HG03354 (cell line): ENCODE measurements at regions not wholly inside any gene's neighbourhood (a gene's known extent, or its start where the extent isn't known, plus 50 kb on each side); places are given as distances from the start of the nearest gene placed in this dataset.
"Not testable (repeated sequence)": the region's sequence is repeated elsewhere in the genome, so short reads cannot be mapped to it uniquely, and the experiment has no call there.

ENCODE experiments used
- ATAC-seq: cut with Tn5 transposase; IDR thresholded peaks from one replicate; pipeline ENCODE4 v1.9.1; 2021; ENCODE audit warnings: mild to moderate bottlenecking; ENCODE audit not compliant: unreplicated experiment, poor library complexity, severe bottlenecking

DNA sequence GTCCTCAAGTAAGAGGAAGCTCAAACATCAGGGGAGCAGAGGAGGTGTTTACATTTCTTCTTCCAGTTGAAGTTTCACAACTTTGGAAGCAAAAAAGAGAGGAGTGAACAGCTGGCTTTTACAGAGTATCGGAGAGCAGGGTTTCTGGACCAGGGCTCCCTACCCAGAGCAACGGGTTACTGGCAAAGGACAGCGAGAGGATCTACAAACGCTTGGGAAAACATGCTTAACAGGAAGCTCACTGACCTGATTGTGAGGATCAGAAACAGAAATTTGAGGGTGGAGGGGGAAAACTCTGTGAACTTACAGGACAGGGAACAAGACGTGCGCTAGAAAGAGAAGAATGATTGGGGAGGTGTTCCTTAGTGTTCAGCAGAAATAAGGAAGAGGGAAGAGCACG is 85.7 kb upstream of the TAB2 start:
- ATAC-seq: no peak

DNA sequence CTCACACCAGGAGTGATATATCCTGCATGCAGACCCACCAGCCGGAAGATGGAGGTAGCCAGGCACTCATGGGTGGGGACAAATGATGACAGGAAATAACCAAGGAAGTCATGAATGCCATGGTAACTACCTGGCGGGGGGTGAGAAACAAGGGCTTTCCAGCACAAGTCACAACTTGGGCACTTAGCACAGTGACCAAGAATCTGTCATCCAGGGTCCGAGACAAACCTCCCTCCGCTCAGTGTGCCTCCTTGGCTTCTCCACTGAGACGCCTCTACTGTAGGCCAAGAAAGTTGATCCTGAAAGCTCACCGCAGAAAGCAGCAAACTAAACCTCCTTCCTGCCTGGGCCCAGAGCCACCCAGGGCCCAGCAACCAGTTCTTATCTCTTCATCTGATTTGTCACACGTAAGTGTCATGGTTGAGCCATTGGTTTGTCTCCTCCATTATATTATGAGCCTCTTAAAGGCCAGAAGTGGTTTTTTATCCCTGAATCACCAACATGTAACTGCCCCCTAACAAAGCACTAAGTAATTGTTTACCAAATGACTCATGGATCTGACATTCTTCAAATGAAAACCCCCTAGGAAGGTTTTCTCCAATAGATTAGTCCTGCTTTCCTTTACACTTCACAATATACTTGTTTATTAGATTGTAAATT is 84.3 kb upstream of the TAB2 start:
- no peak for ATAC-seq

- no peak for ATAC-seq
These were observed 83.2 kb upstream of the TAB2 start for GRCh38 chr6:149234051-149234962.

DNA sequence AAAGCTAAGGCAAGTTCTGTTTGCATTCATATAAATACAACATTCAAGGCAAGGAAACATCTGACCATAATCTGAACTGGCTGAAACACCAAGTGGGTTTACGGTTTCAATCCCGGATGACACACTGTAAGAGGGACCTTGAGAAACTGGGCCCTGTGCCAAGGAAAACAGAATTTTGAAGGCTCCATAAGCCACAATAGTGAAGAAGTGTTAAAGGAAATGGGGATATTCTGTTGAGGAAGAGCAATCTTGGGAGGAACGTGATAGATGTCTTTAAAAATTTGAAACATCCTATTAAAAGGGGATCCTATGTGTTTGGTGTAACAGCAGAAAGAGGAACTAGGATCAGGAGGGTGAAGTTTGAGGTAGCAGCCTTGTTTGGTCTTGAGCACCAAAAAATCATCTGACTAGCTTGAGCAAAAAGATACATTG is 82.4 kb upstream of the TAB2 start:
- ATAC-seq: peak; percentile 90

DNA sequence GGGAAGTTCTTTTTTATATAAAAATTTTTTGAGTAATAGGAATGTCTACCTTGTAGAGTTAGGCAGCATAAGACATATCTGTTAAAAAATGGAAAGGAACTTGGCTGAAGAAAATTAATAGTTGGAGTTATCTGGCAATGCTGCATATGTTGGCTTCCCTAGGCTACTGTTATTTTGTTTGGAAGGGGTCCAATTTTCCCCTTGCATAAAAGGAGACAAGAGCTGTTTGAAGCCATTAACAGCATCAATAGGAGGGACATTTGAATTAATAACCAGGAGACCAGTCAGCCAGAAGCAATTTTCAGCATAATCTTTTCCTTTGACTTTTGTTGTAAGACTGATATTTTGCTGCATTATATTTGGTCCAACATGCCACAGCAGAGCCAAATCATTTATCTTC is 80.9 kb upstream of the TAB2 start:
- ATAC-seq: no peak

DNA sequence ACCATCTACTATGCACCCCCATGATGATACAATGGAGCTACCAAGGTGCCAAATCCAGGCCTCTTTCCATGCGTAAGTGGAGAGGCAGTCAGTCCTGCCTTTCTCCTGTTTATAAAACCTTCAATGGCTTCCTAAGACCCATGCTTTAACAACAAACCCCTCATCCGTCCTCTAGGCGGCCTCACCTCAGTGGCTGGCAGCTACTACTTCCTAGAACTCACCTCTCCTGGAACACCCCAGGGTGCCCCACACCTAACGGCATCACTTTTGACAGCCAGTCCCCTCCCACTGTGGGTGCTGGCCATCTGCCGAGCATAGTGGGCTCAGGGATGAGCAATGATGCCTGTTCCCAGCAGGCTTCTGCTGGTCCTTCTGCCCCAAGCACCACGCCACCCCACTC is 80.0 kb upstream of the TAB2 start:
- no peak for ATAC-seq

DNA sequence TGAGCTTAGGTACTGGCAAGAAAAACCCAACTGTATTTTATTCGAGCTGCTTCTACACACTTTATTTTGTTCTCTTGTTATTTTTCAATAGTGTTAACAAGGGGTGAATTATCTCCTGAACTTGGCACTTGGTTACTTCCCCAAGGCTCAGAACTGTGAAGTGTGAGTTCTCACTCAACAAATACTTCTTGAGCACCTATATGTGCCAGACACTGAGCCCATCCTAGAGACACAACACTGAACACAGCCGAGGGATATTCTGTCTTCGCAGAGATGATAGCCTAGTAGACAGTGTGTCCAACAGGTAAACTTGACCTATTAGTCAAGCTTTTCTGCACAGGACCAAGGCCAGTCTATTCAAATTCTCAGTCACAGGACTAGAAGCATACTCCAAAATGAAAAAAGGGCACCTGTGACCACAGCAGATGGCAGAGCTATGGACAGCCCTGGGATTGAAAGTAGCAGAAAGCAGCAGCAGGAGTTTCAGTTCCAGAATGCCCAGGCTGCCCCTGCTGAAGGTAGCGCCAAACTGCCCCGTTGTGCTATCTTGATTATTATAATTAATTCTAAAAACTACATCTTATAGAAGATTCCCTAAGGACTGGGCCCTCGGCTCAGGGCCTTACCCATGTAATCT is 77.8 kb upstream of the TAB2 start:
- no peak for ATAC-seq

DNA sequence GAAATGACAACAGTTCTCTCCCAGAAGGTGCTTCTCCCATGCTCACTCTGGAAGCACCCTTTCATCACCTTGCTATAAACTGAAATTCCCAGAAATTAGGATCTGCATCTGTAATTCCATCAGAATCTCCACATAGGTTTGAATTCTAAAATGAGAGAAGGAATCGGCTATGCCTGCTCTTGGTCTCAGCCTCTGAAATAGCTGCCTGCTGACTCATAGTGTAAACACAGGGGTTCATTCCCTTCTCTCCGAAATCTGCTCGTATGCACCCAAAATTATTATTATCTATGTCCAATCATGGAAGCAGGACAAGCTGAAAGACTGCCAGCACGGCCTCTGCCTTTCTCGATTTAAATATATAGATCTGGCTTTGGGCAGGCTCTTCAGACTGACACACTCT is 74.6 kb upstream of the TAB2 start:
- ATAC-seq: no peak

GRCh38 chr6:149244105-149244504 is 73.4 kb upstream of the TAB2 start:
- no peak for ATAC-seq

DNA sequence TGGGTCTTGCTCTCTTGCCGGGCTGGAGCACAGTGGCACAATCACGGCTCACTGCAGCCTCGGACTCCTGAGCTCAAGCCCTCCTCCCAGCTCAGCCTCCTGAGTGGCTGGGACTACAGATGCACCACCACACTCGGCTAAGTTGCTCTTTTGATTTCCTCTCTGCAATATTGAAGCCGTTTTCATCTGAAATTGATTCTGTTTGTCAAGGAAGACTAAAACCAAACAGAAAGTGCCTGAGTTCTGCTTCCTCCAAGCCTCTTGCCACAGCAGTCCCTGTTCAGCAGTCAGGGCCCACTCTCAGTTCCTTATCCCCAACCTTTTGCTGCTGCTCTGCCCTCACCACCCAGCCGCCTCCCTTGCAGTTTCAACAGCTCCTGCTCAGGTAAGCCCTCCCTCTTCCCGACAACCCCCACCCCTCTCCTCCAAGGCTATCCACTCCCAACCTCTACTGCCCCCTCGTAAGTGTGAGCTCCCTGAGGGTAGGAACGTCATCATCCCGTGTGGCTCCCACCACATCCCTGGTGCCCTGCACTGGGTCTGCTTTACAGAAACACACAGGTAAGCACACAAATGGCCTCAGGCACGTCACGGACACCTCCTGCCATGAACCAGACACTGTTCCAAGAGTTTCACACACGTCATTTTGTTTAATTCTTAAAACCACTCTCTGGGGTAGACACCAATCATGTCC is 70.7 kb upstream of the TAB2 start:
- ATAC-seq: peak; percentile 94

DNA sequence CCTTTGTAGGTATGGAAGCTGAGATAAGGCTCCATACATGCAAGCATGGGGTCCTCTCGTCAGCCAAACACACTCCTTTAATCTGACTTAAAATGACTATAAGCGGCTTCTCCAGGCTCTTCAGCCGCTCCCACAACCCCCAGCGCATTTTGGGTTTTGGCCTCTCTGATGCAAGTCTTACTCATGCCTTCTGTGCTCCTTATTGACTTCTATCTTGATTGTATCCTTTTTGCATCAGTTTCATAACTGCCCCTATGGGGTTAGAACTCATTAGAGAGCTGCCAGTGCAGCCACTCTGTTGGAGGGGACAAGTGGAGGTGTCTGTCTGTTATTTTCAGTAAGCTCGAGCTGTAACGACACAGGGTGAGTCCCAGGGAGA is 70.1 kb upstream of the TAB2 start:
- no peak for ATAC-seq

- not testable (repeated sequence) for ATAC-seq
These were observed 69.2 kb upstream of the TAB2 start for GRCh38 chr6:149248263-149248662.

GRCh38 chr6:149248693-149249369 is 68.7 kb upstream of the TAB2 start:
- ATAC-seq: no peak

DNA sequence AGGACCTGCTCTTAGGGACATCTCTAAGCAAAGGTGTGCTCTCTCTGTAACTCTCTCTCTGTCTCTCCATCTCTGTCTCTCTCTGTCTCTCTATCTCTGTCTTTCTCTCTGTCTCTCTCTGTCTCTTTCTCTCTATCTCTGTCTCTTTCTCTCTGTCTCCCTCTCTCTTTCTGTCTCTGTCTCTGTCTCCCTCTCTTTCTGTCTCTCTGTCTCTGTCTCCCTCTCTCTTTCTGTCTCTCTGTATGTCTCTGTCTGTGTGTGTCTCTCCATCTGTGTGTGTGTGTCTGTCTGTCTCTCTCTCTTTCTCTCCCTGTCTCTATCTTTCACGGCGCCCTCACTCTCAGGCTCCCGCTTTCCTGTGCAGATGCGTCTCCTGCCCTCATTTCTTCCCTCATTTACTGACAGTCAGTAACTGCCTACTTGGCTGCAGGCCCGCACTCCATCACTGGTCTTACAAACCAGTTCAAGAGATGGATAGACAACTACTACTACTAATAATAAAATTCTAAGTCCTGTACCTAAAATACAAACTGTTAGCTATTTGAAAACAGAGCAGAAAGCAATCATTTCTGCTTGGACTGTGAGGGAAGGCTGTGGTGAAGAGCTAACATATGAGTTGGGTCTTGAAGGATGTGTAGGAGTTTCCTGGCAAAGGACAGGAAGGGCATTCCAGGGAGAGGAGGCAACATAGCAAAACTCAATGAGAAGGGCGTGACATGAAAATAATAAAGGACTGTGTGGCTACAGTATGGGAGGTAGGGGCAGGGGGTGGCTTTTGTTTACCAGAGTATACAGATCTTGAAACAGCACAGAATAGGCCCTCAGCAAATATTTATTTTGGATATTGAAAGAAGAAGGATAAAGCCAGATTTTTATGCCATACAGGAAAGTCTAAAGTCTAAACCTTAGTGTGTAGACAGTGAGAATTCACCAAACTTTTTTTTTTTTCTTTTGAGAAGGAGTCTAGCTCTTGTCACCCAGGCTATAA is 67.8 kb upstream of the TAB2 start:
- no peak for ATAC-seq

DNA sequence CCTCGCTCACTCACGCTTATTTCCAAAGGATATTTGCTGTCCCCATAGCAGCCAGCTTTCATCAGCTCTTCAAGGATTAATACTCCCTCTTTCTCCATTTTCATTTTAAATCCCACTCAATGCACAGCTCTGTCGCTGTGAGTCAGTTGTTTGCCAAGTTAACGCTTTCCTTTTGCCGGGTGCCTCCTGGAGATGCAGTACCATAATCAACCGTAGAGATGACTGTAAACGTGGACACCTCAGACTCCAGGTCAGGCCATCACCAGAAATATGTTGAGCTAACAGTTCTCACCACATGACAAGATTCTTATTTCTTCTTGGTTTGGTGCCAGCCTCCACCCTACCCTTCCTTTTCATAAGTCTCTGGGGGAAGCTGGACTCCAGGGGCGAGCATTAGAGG is 66.6 kb upstream of the TAB2 start:
- no peak for ATAC-seq

DNA sequence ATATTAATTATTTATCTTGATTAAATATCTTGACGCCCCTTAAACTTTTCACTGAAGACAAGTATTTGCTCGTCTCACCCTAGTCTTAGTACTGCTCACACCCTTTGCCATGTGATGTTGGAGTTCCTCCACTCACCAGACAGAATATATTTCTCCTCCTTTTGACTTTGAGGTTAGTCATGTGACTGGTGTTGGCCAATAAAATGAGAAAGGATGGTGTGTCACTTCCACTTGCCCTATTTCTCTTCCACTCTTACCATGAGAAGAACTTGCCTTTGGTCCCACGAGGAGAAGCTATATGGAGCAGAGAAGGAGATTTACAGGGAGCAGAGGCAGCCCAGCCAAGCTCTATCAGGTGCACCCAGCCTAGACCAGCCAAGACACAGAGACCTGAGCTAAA is 64.9 kb upstream of the TAB2 start:
- ATAC-seq: no peak

DNA sequence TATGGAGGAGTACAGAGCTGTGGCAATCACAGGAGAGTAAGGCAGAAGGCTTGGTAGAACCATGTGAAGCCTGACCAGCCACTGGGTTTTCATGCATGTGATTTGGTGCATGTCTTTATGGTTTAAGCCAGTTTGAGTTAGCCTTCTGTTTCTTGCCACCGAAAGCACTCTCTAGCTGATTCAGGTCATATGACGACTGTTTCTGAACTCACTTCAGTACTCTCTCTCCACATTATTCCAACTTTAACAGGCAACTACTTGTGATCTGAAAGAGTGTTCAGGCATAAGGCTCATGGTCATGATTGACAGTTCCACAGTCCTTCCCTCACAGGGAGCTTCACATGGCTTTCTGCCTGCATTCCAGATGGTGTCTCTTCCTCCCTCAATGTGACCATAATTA is 63.3 kb upstream of the TAB2 start:
- no peak for ATAC-seq

DNA sequence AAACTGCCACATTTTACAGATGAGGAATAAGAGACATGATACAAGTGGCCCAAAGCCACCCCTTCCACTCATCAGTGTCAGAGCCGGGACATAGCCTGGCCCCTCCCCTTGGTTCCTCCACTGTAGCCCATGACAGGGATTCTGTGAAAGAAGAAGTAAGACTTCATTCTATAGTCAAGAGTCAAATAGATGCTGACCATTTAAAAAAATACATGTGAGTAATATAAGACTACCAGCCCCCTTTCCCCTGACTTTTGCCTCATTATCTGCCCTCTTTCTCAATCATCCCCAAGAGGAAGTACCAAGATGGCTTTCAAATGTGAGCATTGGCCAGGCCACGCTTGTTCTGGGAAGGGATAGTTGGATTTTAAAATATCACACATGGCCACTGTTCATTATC is 57.8 kb upstream of the TAB2 start:
- no peak for ATAC-seq
